Daoy (cell line): ENCODE measurements at regions not wholly inside any gene's neighbourhood (a gene's known extent, or its start where the extent isn't known, plus 50 kb on each side); places are given as distances from the start of the nearest gene placed in this dataset.

Source experiments
- DNase-seq: peaks from one replicate; pipeline ENCODE4 v3.0.0-alpha.2; 2015; ENCODE audit warnings: low read depth

GRCh38 chr6:159118924-159119323, 50.3 kb upstream of the FNDC1 start:
- DNase-seq: no peak

GRCh38 chr6:159117563-159117962, 51.6 kb upstream of the FNDC1 start:
- no peak for DNase-seq

- DNase-seq: no peak
Measured at GRCh38 chr6:159117046-159117445, 52.2 kb upstream of the FNDC1 start.

- no peak for DNase-seq
Measured at GRCh38 chr6:159116343-159116742, 52.9 kb upstream of the FNDC1 start.

- no peak for DNase-seq
Measured at GRCh38 chr6:159114569-159114968, 54.6 kb upstream of the FNDC1 start.

- DNase-seq: no peak
Measured at GRCh38 chr6:159113223-159113622, 56.0 kb upstream of the FNDC1 start.

GRCh38 chr6:159112714-159113113, 56.5 kb upstream of the FNDC1 start:
- no peak for DNase-seq

- no peak for DNase-seq
Measured at GRCh38 chr6:159110748-159111147, 58.5 kb upstream of the FNDC1 start.

GRCh38 chr6:159110013-159110412, 59.2 kb upstream of the FNDC1 start:
- DNase-seq: peak; percentile 70

GRCh38 chr6:159109391-159109790, 59.8 kb upstream of the FNDC1 start:
- no peak for DNase-seq

- no peak for DNase-seq
Measured at GRCh38 chr6:159108426-159108985, 60.7 kb upstream of the FNDC1 start.

GRCh38 chr6:159107451-159108260, 61.5 kb upstream of the FNDC1 start:
- DNase-seq: peak; percentile 30

GRCh38 chr6:159106627-159107241, 61.9 kb upstream of the TAGAP start:
- peak; percentile 71 for DNase-seq

- no peak for DNase-seq
Measured at GRCh38 chr6:159105716-159106115, 60.9 kb upstream of the TAGAP start.

GRCh38 chr6:159104931-159105330, 60.1 kb upstream of the TAGAP start:
- no peak for DNase-seq

GRCh38 chr6:159104163-159104925, 59.6 kb upstream of the TAGAP start:
- DNase-seq: peak; percentile 75

GRCh38 chr6:159103396-159104162, 58.8 kb upstream of the TAGAP start:
- no peak for DNase-seq

GRCh38 chr6:159102373-159103160, 57.8 kb upstream of the TAGAP start:
- DNase-seq: no peak

GRCh38 chr6:159101656-159102055, 56.9 kb upstream of the TAGAP start:
- no peak for DNase-seq

- no peak for DNase-seq
Measured at GRCh38 chr6:159100395-159101182, 55.8 kb upstream of the TAGAP start.
